HEK293 (cell line): ENCODE measurements at regions not wholly inside any gene's neighbourhood (a gene's known extent, or its start where the extent isn't known, plus 50 kb on each side); places are given as distances from the start of the nearest gene placed in this dataset.
A peak's percentile ranks its signal among the peaks of the same experiment; 100 is the strongest.

Experiments
- CTCF ChIA-PET: fragments of 350-600 bp; formaldehyde crosslinking; extraction: SDS; loops from one replicate; lab custom pipeline; 2021; ENCODE audit warnings: antibody characterized with exemption; lab: Yijun Ruan, JAX
- POLR2A ChIA-PET: fragments of 300-600 bp; formaldehyde crosslinking; extraction: SDS; loops from one replicate; lab custom pipeline; 2020; ENCODE audit warnings: antibody characterized with exemption, inconsistent platforms; lab: Yijun Ruan, JAX
- H3K27ac ChIP-seq: fragments of 200-500 bp; sonication (Bioruptor generic); 2 replicates; pipeline ENCODE4 v1.5.1; 2014; ENCODE audit warnings: low read depth, low read length, control low read depth, inconsistent platforms; ENCODE audit errors: extremely low read depth
- H3K36me3 ChIP-seq, 2 experiments: fragments of 200-500 bp in 1 of 2; sonication (Bioruptor generic) in 1 of 2; 1 replicate in 1 of 2; 2 replicates in 1 of 2; pipeline ENCODE4 v1.5.1; 2014 to 2017; ENCODE audit warnings: inconsistent platforms in 2 of 2, low read length in 2 of 2; ENCODE audit not compliant: control insufficient read depth in 2 of 2, insufficient read depth in 1 of 2
- H3K4me1 ChIP-seq: fragments of 200-500 bp; sonication (Bioruptor generic); 2 replicates; pipeline ENCODE4 v1.5.1; 2014; ENCODE audit warnings: mild to moderate bottlenecking, low read length, inconsistent platforms; ENCODE audit not compliant: control insufficient read depth, insufficient read depth
- H3K4me3 ChIP-seq: 2 replicates; pipeline ENCODE4 v1.5.1; 2011; ENCODE audit warnings: low read depth, mild to moderate bottlenecking, control low read depth, low read length, moderate library complexity
- H3K9me3 ChIP-seq: fragments of 200-500 bp; sonication (Bioruptor generic); 2 replicates; pipeline ENCODE4 v1.5.1; 2014; ENCODE audit warnings: low read depth, low read length, inconsistent platforms; ENCODE audit not compliant: control insufficient read depth, insufficient read depth
- BCL6B ChIP-seq: fragments of 450-650 bp; formaldehyde crosslinking; IDR thresholded peaks from 2 replicates; pipeline ENCODE4 v1.5.1; 2017; ENCODE audit warnings: missing biosample characterization, missing genetic modification characterization
- HIC1 ChIP-seq: fragments of 450-650 bp; formaldehyde crosslinking; IDR thresholded peaks from 2 replicates; pipeline ENCODE4 v1.5.1; 2016; ENCODE audit warnings: missing biosample characterization, missing genetic modification characterization
- MEIS1 ChIP-seq: sonication (generic); formaldehyde crosslinking; IDR thresholded peaks from 2 replicates; pipeline ENCODE4 v1.8.1; 2022; ENCODE audit warnings: missing genetic modification reagents, mild to moderate bottlenecking, borderline replicate concordance
- ZBTB17 ChIP-seq: fragments of 450-650 bp; formaldehyde crosslinking; IDR thresholded peaks from 2 replicates; pipeline ENCODE4 v1.5.1; 2016; ENCODE audit warnings: missing biosample characterization, missing genetic modification characterization
- ZFP3 ChIP-seq: fragments of 450-650 bp; formaldehyde crosslinking; IDR thresholded peaks from 2 replicates; pipeline ENCODE4 v1.5.1; 2016; ENCODE audit warnings: low read depth, missing biosample characterization, missing genetic modification characterization
- ZFP69B ChIP-seq: fragments of 450-650 bp; formaldehyde crosslinking; IDR thresholded peaks from 2 replicates; pipeline ENCODE4 v1.5.1; 2016; ENCODE audit warnings: missing biosample characterization, missing genetic modification characterization
- ZNF112 ChIP-seq: fragments of 450-650 bp; formaldehyde crosslinking; IDR thresholded peaks from 2 replicates; pipeline ENCODE4 v1.5.0; 2017; ENCODE audit warnings: missing biosample characterization, missing genetic modification characterization
- ZNF146 ChIP-seq: fragments of 450-650 bp; formaldehyde crosslinking; IDR thresholded peaks from 2 replicates; pipeline ENCODE4 v1.5.1; 2016; ENCODE audit warnings: missing biosample characterization, missing genetic modification characterization
- ZNF155 ChIP-seq: fragments of 450-650 bp; formaldehyde crosslinking; IDR thresholded peaks from 2 replicates; pipeline ENCODE4 v1.5.1; 2016; ENCODE audit warnings: missing biosample characterization, missing genetic modification characterization
- ZNF169 ChIP-seq: fragments of 450-650 bp; formaldehyde crosslinking; IDR thresholded peaks from 2 replicates; pipeline ENCODE4 v1.5.1; 2016; ENCODE audit warnings: missing biosample characterization, missing genetic modification characterization
- ZNF18 ChIP-seq: fragments of 450-650 bp; formaldehyde crosslinking; IDR thresholded peaks from 2 replicates; pipeline ENCODE4 v1.5.1; 2016; ENCODE audit warnings: missing biosample characterization, missing genetic modification characterization
- ZNF221 ChIP-seq: fragments of 450-650 bp; formaldehyde crosslinking; IDR thresholded peaks from 2 replicates; pipeline ENCODE4 v1.5.1; 2017; ENCODE audit warnings: missing biosample characterization, missing genetic modification characterization, borderline replicate concordance
- ZNF223 ChIP-seq: fragments of 450-650 bp; formaldehyde crosslinking; IDR thresholded peaks from 2 replicates; pipeline ENCODE4 v1.5.1; 2016; ENCODE audit warnings: missing biosample characterization, missing genetic modification characterization
- ZNF23 ChIP-seq: fragments of 450-650 bp; formaldehyde crosslinking; IDR thresholded peaks from 2 replicates; pipeline ENCODE4 v1.5.1; 2016; ENCODE audit warnings: missing biosample characterization, missing genetic modification characterization, borderline replicate concordance
- ZNF292 ChIP-seq: fragments of 450-650 bp; formaldehyde crosslinking; IDR thresholded peaks from 2 replicates; pipeline ENCODE4 v1.5.1; 2016; ENCODE audit warnings: low read depth, missing biosample characterization, missing genetic modification characterization, borderline replicate concordance
- ZNF302 ChIP-seq: fragments of 450-650 bp; formaldehyde crosslinking; IDR thresholded peaks from 2 replicates; pipeline ENCODE4 v1.5.1; 2016; ENCODE audit warnings: missing biosample characterization, missing genetic modification characterization, low read depth
- ZNF48 ChIP-seq: fragments of 450-650 bp; formaldehyde crosslinking; IDR thresholded peaks from 2 replicates; pipeline ENCODE4 v1.5.1; 2016; ENCODE audit warnings: missing biosample characterization, missing genetic modification characterization
- ZNF501 ChIP-seq: fragments of 450-650 bp; formaldehyde crosslinking; IDR thresholded peaks from 2 replicates; pipeline ENCODE4 v1.5.1; 2016; ENCODE audit warnings: missing biosample characterization, missing genetic modification characterization
- ZNF548 ChIP-seq: fragments of 450-650 bp; formaldehyde crosslinking; IDR thresholded peaks from 2 replicates; pipeline ENCODE4 v1.5.1; 2016; ENCODE audit warnings: missing biosample characterization, missing genetic modification characterization
- ZNF621 ChIP-seq: fragments of 450-650 bp; formaldehyde crosslinking; IDR thresholded peaks from 2 replicates; pipeline ENCODE4 v1.5.1; 2017; ENCODE audit warnings: missing biosample characterization, missing genetic modification characterization
- ZNF76 ChIP-seq: fragments of 450-650 bp; formaldehyde crosslinking; IDR thresholded peaks from 2 replicates; pipeline ENCODE4; 2016; ENCODE audit warnings: low read depth, missing biosample characterization, missing genetic modification characterization, borderline replicate concordance
- ZNF785 ChIP-seq: fragments of 450-650 bp; formaldehyde crosslinking; IDR thresholded peaks from 2 replicates; pipeline ENCODE4 v1.5.1; 2016; ENCODE audit warnings: missing biosample characterization, missing genetic modification characterization

GRCh38 chr16:27138257-27138656 lies 65.1 kb upstream of the KDM8 start:
- Histone ChIP-seq H3K36me3 (no peaks in the 10 kb centered on the region), H3K27ac (no peak overlapping the region), H3K4me1 (no peaks in the 10 kb centered on the region), H3K9me3 (no peaks in the 10 kb centered on the region), H3K4me3 (no peak overlapping the region)
- CTCF ChIA-PET: no interaction called here
- POLR2A ChIA-PET: no interaction called here
- no peak for TF ChIP-seq ZNF155 (tag by site-specific recombination)
- no peak for TF ChIP-seq ZNF169 (tag by site-specific recombination)
- 0 out of 2 replicates have a peak, but pooled peaks have one; percentile 13 for TF ChIP-seq ZNF785 (tag by site-specific recombination)
- 0 out of 2 replicates have a peak, but pooled peaks have one; percentile 57 for TF ChIP-seq ZNF48 (tag by site-specific recombination)
- TF ChIP-seq ZNF292 (tag by site-specific recombination): no peak
- no peak for TF ChIP-seq ZNF76 (tag by site-specific recombination)
- TF ChIP-seq ZNF23 (tag by site-specific recombination): no peak
- TF ChIP-seq HIC1 (tag by site-specific recombination): no peak
- no peak for TF ChIP-seq ZNF501
- TF ChIP-seq ZFP69B (tag by site-specific recombination): no peak
- TF ChIP-seq ZNF221 (tag by site-specific recombination): no peak

GRCh38 chr16:27145630-27146029 lies 57.7 kb upstream of the KDM8 start:
- ChIA-PET POLR2A (no interaction called here), CTCF (interaction anchor here (0.8 to 1.2 kb wide), 2 partner anchors 33 to 305 kb away, joined by 3 to 4 read pairs; no protein-coding TSS in a partner anchor)
- TF ChIP-seq ZNF112 (tag by site-specific recombination) (no peak), ZNF146 (tag by site-specific recombination) (no peak), MEIS1 (no peak), ZNF155 (tag by site-specific recombination) (no peak), ZNF302 (tag by site-specific recombination) (no peak), ZNF548 (no peak), ZBTB17 (tag by site-specific recombination) (no peak), BCL6B (tag by site-specific recombination) (no peak), ZFP3 (no peak), ZNF621 (no peak), ZNF18 (tag by site-specific recombination) (no peak), ZNF23 (tag by site-specific recombination) (no peak), ZNF223 (no peak)

More at GRCh38 chr16:27145630-27146029, 57.7 kb upstream of the KDM8 start:
- Histone ChIP-seq H3K36me3 (no peaks in the 10 kb centered on the region), H3K4me3 (no peak overlapping the region), H3K4me1 (no peaks in the 10 kb centered on the region), H3K27ac (no peak overlapping the region), H3K9me3 (no peaks in the 10 kb centered on the region)
